Upper lobe of left lung (tissue), 6 donors: ENCODE measurements at regions not wholly inside any gene's neighbourhood (a gene's known extent, or its start where the extent isn't known, plus 50 kb on each side); places are given as distances from the start of the nearest gene placed in this dataset.

ENCODE experiments used
- ATAC-seq, 2 donors: fragments of 200-7000 bp; cut with Tn5 transposase; one replicate each; pipeline ENCODE4 v1.9.1; 2022; ENCODE audit warnings: mild to moderate bottlenecking in 2 of 2, moderate library complexity in 2 of 2; ENCODE audit not compliant: low FRiP score in 2 of 2
- DNase-seq, 2 donors: peaks; one replicate each; pipeline ENCODE4 v3.0.0-alpha.2; 2019 to 2020
- H3K27ac ChIP-seq, 4 donors: fragments of 200-600 bp; sonication (generic); one replicate each; pipeline ENCODE4 v1.5.1; 2016 to 2019
- H3K27me3 ChIP-seq, 4 donors: fragments of 200-600 bp; sonication (generic); one replicate each; pipeline ENCODE4 v1.5.1; 2017 to 2019
- H3K36me3 ChIP-seq, 4 donors: fragments of 200-600 bp; sonication (generic); one replicate each; pipeline ENCODE4 v1.5.1; 2016 to 2019
- H3K4me1 ChIP-seq, 4 donors: fragments of 200-600 bp; sonication (generic); one replicate each; pipeline ENCODE4 v1.5.1; 2018 to 2019
- H3K4me3 ChIP-seq, 4 donors: fragments of 200-600 bp; sonication (generic); one replicate each; pipeline ENCODE4 v1.5.1; 2017 to 2019; ENCODE audit warnings: mild to moderate bottlenecking in 2 of 4, moderate library complexity in 1 of 4
- H3K9me3 ChIP-seq, 4 donors: fragments of 200-600 bp; sonication (generic); one replicate each; pipeline ENCODE4 v1.5.1; 2018 to 2019
- CTCF ChIP-seq, 6 experiments: fragments of 450-650 bp in 4 of 6; fragments of 200-600 bp in 2 of 6; sonication (generic) in 2 of 6; IDR thresholded peaks; one replicate each; pipeline ENCODE4 v1.5.1; 2016 to 2019; ENCODE audit warnings: antibody characterized with exemption in 6 of 6
- EP300 ChIP-seq, 4 donors: sonication (generic); formaldehyde crosslinking; IDR thresholded peaks; one replicate each; pipeline ENCODE4 v1.5.1; 2017; ENCODE audit warnings: antibody characterized with exemption in 4 of 4, control low read depth in 2 of 4
- POLR2A ChIP-seq, 4 donors: fragments of 450-650 bp; IDR thresholded peaks; one replicate each; pipeline ENCODE4 v1.5.1; 2016 to 2017; ENCODE audit warnings: antibody characterized with exemption in 4 of 4, mild to moderate bottlenecking in 2 of 4
- POLR2AphosphoS5 ChIP-seq, 2 donors: sonication (generic); formaldehyde crosslinking; IDR thresholded peaks; one replicate each; pipeline ENCODE4 v1.5.1; 2017; ENCODE audit warnings: antibody characterized with exemption in 2 of 2
- WGBS, 2 donors: methylation state at CpG; one replicate each; pipeline ENCODE4 v1.1.5; 2017 to 2018; 5-methylcytosine and 5-hydroxymethylcytosine counted together
- donor health status: DM: no; HTN: no; CAD: no; lungs with moderate emphysema.
- donor health status: DM: no; HTN: yes; CAD: no; lungs with severe emphysema.

DNA sequence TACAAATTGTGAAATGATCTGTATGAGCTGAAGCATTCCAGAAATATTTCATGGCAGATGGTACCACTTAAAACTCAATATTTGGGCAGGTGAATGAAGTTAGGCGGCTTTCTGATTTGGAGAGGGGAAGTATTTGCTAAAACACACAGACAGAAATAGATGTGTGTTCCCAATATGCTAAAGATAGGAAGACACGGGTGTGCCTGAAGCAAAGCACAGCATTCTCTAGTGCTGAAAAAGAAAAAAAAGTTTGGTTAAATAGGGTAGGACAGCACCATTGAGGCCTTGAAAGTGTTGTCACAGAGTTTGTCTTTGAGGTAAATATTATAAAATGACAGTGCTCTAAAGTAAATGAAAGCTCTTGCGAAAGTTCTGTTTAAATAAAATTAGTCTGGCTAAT lies 252.2 kb upstream of the HSF2 start:
- no peak for TF ChIP-seq CTCF (IDR thresholded peaks at IDR 0.05)
- no peak for TF ChIP-seq EP300 (IDR thresholded peaks at IDR 0.05)
- Histone ChIP-seq H3K9me3 (no peaks in the 10 kb centered on the region), H3K4me1 (no peaks in the 10 kb centered on the region), H3K36me3 (no peaks in the 10 kb centered on the region), H3K27me3 (no peaks in the 10 kb centered on the region), H3K27ac (no peak overlapping the region), H3K4me3 (no peak overlapping the region)
- no peak for ATAC-seq
- no peak for DNase-seq
- 78 to 82% methylated on average over 3 of the region's 3 CpGs for WGBS, 2 donors

- Histone ChIP-seq H3K9me3 (no peaks in the 10 kb centered on the region), H3K4me3 (no peak overlapping the region), H3K36me3 (no peaks in the 10 kb centered on the region), H3K27me3 (no peaks in the 10 kb centered on the region), H3K27ac (no peak overlapping the region), H3K4me1 (no peaks in the 10 kb centered on the region)
- 43 to 54% methylated on average over 1 of the region's 1 CpG for WGBS, 2 donors
- TF ChIP-seq POLR2A (IDR thresholded peaks at IDR 0.05) (no peak), EP300 (IDR thresholded peaks at IDR 0.05) (no peak)
- ATAC-seq, result no peak
- DNase-seq, result no peak
These were observed 248.4 kb upstream of the HSF2 start for GRCh38 chr6:122151066-122151465.

DNA sequence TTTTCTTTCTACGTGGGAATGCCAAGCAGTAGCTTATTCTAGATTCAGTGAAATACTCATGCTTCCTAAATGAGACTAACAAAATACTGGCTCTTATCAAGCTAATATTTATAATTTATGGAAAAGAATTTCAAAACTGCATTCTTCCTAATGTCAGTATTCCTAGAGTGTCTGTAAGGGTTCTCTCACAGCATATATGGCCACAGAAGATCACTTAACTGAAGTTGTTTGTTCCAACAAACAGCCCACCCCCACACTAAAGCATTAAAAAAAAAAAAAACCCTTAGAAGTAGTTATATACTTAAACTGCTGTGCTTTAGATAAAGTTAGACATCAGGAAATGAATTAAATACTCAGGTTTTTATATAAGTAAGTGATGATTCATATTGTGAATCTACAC lies 247.7 kb upstream of the HSF2 start:
- TF ChIP-seq POLR2A (IDR thresholded peaks at IDR 0.05) (no peak), EP300 (IDR thresholded peaks at IDR 0.05) (no peak), POLR2AphosphoS5 (IDR thresholded peaks at IDR 0.05) (no peak), CTCF (IDR thresholded peaks at IDR 0.05) (no peak)
- no peaks in the 10 kb centered on the region for H3K36me3 ChIP-seq
- no peak for DNase-seq
- H3K27me3 ChIP-seq, result no peaks in the 10 kb centered on the region
- 54 to 60% methylated on average over 1 of the region's 1 CpG for WGBS, 2 donors
- H3K4me1 ChIP-seq, result no peaks in the 10 kb centered on the region
- H3K9me3 ChIP-seq, result no peaks in the 10 kb centered on the region
- no peak for ATAC-seq
- H3K27ac ChIP-seq, result no peak overlapping the region
- H3K4me3 ChIP-seq, result no peak overlapping the region

GRCh38 chr6:122153557-122153956 lies 245.9 kb upstream of the HSF2 start:
- WGBS, 2 donors, result 47 to 57% methylated on average over 3 of the region's 3 CpGs
- Histone ChIP-seq H3K9me3 (no peaks in the 10 kb centered on the region), H3K4me3 (no peak overlapping the region), H3K27ac (no peak overlapping the region), H3K27me3 (no peaks in the 10 kb centered on the region), H3K36me3 (no peaks in the 10 kb centered on the region), H3K4me1 (no peaks in the 10 kb centered on the region)
- ATAC-seq, result no peak
- no peak for DNase-seq
- no peak for TF ChIP-seq CTCF (IDR thresholded peaks at IDR 0.05)
- TF ChIP-seq EP300 (IDR thresholded peaks at IDR 0.05), result no peak
- TF ChIP-seq POLR2A (IDR thresholded peaks at IDR 0.05), result no peak
- TF ChIP-seq POLR2AphosphoS5 (IDR thresholded peaks at IDR 0.05), result no peak

DNA sequence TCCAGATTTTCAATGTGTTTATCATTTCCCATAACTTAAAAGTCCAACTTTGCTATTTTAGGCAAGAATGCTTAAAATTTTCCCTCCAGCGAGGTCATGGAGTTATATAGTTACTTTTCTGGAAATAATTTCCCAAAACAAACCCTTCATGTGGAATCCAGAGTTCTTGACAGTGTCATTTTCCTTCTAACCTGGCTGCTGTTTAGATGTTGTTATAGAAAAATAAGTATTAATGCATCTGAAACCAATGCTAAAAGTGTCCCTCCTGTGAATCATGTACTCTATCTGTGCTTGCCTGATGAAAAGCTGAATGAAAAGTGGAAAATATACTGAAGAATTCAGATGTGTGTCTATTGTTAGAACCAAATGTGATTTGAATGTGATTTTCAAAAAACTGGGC lies 245.3 kb upstream of the HSF2 start:
- no peaks in the 10 kb centered on the region for H3K36me3 ChIP-seq
- WGBS, 2 donors, result 76 to 85% methylated on average over 1 of the region's 1 CpG
- no peaks in the 10 kb centered on the region for H3K9me3 ChIP-seq
- H3K4me1 ChIP-seq, result no peaks in the 10 kb centered on the region
- H3K27ac ChIP-seq, result no peak overlapping the region
- ATAC-seq, result no peak
- no peaks in the 10 kb centered on the region for H3K27me3 ChIP-seq
- H3K4me3 ChIP-seq, result no peak overlapping the region
- TF ChIP-seq CTCF (IDR thresholded peaks at IDR 0.05), result no peak
- no peak for TF ChIP-seq EP300 (IDR thresholded peaks at IDR 0.05)
- DNase-seq, result no peak
